ENCODE measurements at regions not wholly inside any gene's neighbourhood (a gene's known extent, or its start where the extent isn't known, plus 50 kb on each side); places are given as distances from the start of the nearest gene placed in this dataset.

GRCh38 chr2:7987992-7988391 lies 693.9 kb upstream of the ID2 start:
- no peak for TF ChIP-seq CTCF (IDR thresholded peaks at IDR 0.05)

GRCh38 chr2:7988440-7988839 lies 693.4 kb upstream of the ID2 start:
- Histone ChIP-seq H3K27me3 (no peaks in the 10 kb centered on the region), H3K4me1 (no peaks in the 10 kb centered on the region), H3K36me3 (no peaks in the 10 kb centered on the region), H3K9me3 (no peaks in the 10 kb centered on the region), H3K4me3 (no peak overlapping the region), H3K27ac (no peak overlapping the region)
- intact Hi-C loops (cut with DNase I; ENCODE audit: low total_unique reads) = no loop called here
- no peak for DNase-seq
- no peak for TF ChIP-seq CTCF (IDR thresholded peaks at IDR 0.05)

More at GRCh38 chr2:7987992-7988391, 693.9 kb upstream of the ID2 start:
- DNase-seq = no peak
- Histone ChIP-seq H3K4me1 (no peaks in the 10 kb centered on the region), H3K36me3 (no peaks in the 10 kb centered on the region), H3K27ac (no peak overlapping the region), H3K27me3 (no peaks in the 10 kb centered on the region), H3K9me3 (no peaks in the 10 kb centered on the region), H3K4me3 (no peak overlapping the region)
- intact Hi-C loops (cut with DNase I; ENCODE audit: low total_unique reads) = no loop called here

GRCh38 chr2:7989823-7990222 lies 692.0 kb upstream of the ID2 start:
- TF ChIP-seq CTCF (IDR thresholded peaks at IDR 0.05) (no peak), POLR2A (IDR thresholded peaks at IDR 0.05) (no peak)
- no peaks in the 10 kb centered on the region for H3K9me3 ChIP-seq
- no peaks in the 10 kb centered on the region for H3K36me3 ChIP-seq
- H3K27me3 ChIP-seq = no peaks in the 10 kb centered on the region
- no peak overlapping the region for H3K4me3 ChIP-seq
- H3K4me1 ChIP-seq = no peaks in the 10 kb centered on the region
- no peak overlapping the region for H3K27ac ChIP-seq
- no peak for DNase-seq
- intact Hi-C loops (cut with DNase I; ENCODE audit: low total_unique reads) = no loop called here

GRCh38 chr2:7992612-7993602 lies 688.9 kb upstream of the ID2 start:
- Histone ChIP-seq H3K4me3 (no peak overlapping the region), H3K27me3 (no peaks in the 10 kb centered on the region), H3K27ac (no peak overlapping the region), H3K9me3 (no peaks in the 10 kb centered on the region), H3K36me3 (no peaks in the 10 kb centered on the region), H3K4me1 (no peaks in the 10 kb centered on the region)
- intact Hi-C loops (cut with DNase I; ENCODE audit: low total_unique reads) = no loop called here
- no peak for DNase-seq
- TF ChIP-seq POLR2A (IDR thresholded peaks at IDR 0.05) = no peak
- no peak for TF ChIP-seq CTCF (IDR thresholded peaks at IDR 0.05)

- H3K27ac ChIP-seq = no peak overlapping the region
- no peaks in the 10 kb centered on the region for H3K27me3 ChIP-seq
- H3K4me1 ChIP-seq = no peaks in the 10 kb centered on the region
- intact Hi-C loops (cut with DNase I; ENCODE audit: low total_unique reads) = no loop called here
- H3K9me3 ChIP-seq = no peaks in the 10 kb centered on the region
- no peaks in the 10 kb centered on the region for H3K36me3 ChIP-seq
- no peak overlapping the region for H3K4me3 ChIP-seq
- DNase-seq = no peak
- TF ChIP-seq CTCF (IDR thresholded peaks at IDR 0.05) (no peak), POLR2A (IDR thresholded peaks at IDR 0.05) (no peak)
These were observed 687.4 kb upstream of the ID2 start for GRCh38 chr2:7994397-7994951.
